HS-5 (cell line): ENCODE measurements at regions not wholly inside any gene's neighbourhood (a gene's known extent, or its start where the extent isn't known, plus 50 kb on each side); places are given as distances from the start of the nearest gene placed in this dataset.

Experiments used
- DNase-seq: peaks from one replicate; pipeline ENCODE4 v3.0.0-alpha.2; 2012; ENCODE audit warnings: low read depth

GRCh38 chr18:47595831-47596501, 334.5 kb downstream of the SMAD2 start:
- DNase-seq: no peak

GRCh38 chr18:47594621-47595086, 335.8 kb downstream of the SMAD2 start:
- DNase-seq: no peak

- no peak for DNase-seq
These were observed 336.6 kb downstream of the SMAD2 start for GRCh38 chr18:47593744-47594472.

GRCh38 chr18:47591429-47591828, 339.0 kb downstream of the SMAD2 start:
- DNase-seq: no peak

- no peak for DNase-seq
These were observed 336.1 kb upstream of the SKOR2 start for GRCh38 chr18:47587587-47587986.

- no peak for DNase-seq
These were observed 335.1 kb upstream of the SKOR2 start for GRCh38 chr18:47586418-47587070.

GRCh38 chr18:47585914-47586313, 334.5 kb upstream of the SKOR2 start:
- no peak for DNase-seq

GRCh38 chr18:47585136-47585535, 333.7 kb upstream of the SKOR2 start:
- DNase-seq: no peak

- DNase-seq: no peak
These were observed 330.6 kb upstream of the SKOR2 start for GRCh38 chr18:47582093-47582492.

GRCh38 chr18:47577520-47577919, 326.1 kb upstream of the SKOR2 start:
- no peak for DNase-seq

GRCh38 chr18:47574966-47575365, 323.5 kb upstream of the SKOR2 start:
- no peak for DNase-seq

- DNase-seq: no peak
These were observed 320.5 kb upstream of the SKOR2 start for GRCh38 chr18:47571957-47572356.

GRCh38 chr18:47566809-47567208, 315.3 kb upstream of the SKOR2 start:
- DNase-seq: no peak

- DNase-seq: no peak
These were observed 309.6 kb upstream of the SKOR2 start for GRCh38 chr18:47560723-47561715.

- no peak for DNase-seq
These were observed 306.8 kb upstream of the SKOR2 start for GRCh38 chr18:47558110-47558750.

- no peak for DNase-seq
These were observed 305.7 kb upstream of the SKOR2 start for GRCh38 chr18:47557160-47557559.

GRCh38 chr18:47552783-47553182, 301.3 kb upstream of the SKOR2 start:
- DNase-seq: no peak

- DNase-seq: no peak
These were observed 299.2 kb upstream of the SKOR2 start for GRCh38 chr18:47550611-47551010.

GRCh38 chr18:47549021-47549540, 297.6 kb upstream of the SKOR2 start:
- DNase-seq: no peak

GRCh38 chr18:47547539-47548202, 296.2 kb upstream of the SKOR2 start:
- DNase-seq: no peak

GRCh38 chr18:47545613-47546012, 294.2 kb upstream of the SKOR2 start:
- no peak for DNase-seq
